ENCODE measurements at regions not wholly inside any gene's neighbourhood (a gene's known extent, or its start where the extent isn't known, plus 50 kb on each side); places are given as distances from the start of the nearest gene placed in this dataset.

DNA sequence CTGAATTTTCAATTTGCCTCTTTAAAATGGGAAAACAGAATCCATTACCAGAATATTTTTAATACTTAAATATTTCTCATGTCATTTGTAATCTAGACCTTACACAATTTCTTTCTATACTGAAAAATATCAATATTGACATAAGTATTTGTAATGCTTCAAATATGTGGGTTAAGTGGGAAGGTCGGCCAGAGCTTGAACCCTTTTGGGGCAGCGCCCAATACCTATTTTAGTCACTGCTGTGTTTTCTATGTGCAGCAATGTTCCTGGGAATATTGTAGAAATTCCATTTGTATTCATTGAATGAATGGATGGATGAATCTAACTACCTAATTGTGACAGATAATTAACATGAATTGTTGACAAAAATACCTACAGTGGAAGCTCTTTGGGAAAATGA lies 459.7 kb upstream of the ZNF717 start:
- TF ChIP-seq, protein P1, sequence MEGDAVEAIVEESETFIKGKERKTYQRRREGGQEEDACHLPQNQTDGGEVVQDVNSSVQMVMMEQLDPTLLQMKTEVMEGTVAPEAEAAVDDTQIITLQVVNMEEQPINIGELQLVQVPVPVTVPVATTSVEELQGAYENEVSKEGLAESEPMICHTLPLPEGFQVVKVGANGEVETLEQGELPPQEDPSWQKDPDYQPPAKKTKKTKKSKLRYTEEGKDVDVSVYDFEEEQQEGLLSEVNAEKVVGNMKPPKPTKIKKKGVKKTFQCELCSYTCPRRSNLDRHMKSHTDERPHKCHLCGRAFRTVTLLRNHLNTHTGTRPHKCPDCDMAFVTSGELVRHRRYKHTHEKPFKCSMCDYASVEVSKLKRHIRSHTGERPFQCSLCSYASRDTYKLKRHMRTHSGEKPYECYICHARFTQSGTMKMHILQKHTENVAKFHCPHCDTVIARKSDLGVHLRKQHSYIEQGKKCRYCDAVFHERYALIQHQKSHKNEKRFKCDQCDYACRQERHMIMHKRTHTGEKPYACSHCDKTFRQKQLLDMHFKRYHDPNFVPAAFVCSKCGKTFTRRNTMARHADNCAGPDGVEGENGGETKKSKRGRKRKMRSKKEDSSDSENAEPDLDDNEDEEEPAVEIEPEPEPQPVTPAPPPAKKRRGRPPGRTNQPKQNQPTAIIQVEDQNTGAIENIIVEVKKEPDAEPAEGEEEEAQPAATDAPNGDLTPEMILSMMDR (conservative IDR thresholded peaks at IDR 0.05; ENCODE audit: low read length), result no peak
- no peak for TF ChIP-seq EZH2phosphoT487 (IDR thresholded peaks at IDR 0.05; ENCODE audit: borderline replicate concordance, low read depth, low read length)
